Trophoblast cell (in vitro differentiated cells and primary cell): ENCODE measurements at regions not wholly inside any gene's neighbourhood (a gene's known extent, or its start where the extent isn't known, plus 50 kb on each side); places are given as distances from the start of the nearest gene placed in this dataset.
"Not testable (repeated sequence)": the region's sequence is repeated elsewhere in the genome, so short reads cannot be mapped to it uniquely, and the experiment has no call there.

Source experiments
- DNase-seq, 2 donors: peaks; one replicate each; pipeline ENCODE4 v3.0.0-alpha.2; 2016
- H2AFZ ChIP-seq: 2 replicates; pipeline ENCODE4 v1.6.1; 2013; ENCODE audit warnings: low read length, moderate library complexity, mild to moderate bottlenecking; ENCODE audit not compliant: insufficient read depth, poor library complexity
- H2AK5ac ChIP-seq: 2 replicates; pipeline ENCODE4 v1.6.1; 2013; ENCODE audit warnings: mild to moderate bottlenecking, low read length
- H2BK120ac ChIP-seq: 2 replicates; pipeline ENCODE4 v1.6.1; 2013; ENCODE audit warnings: low read length, mild to moderate bottlenecking, moderate library complexity; ENCODE audit not compliant: insufficient read depth, poor library complexity
- H2BK12ac ChIP-seq: 2 replicates; pipeline ENCODE4 v1.6.1; 2013; ENCODE audit warnings: mild to moderate bottlenecking, low read length, moderate library complexity
- H2BK5ac ChIP-seq: 2 replicates; pipeline ENCODE4 v1.6.1; 2013; ENCODE audit warnings: low read length, low read depth, moderate library complexity, mild to moderate bottlenecking; ENCODE audit not compliant: poor library complexity
- H3K14ac ChIP-seq: 2 replicates; pipeline ENCODE4 v1.6.1; 2013; ENCODE audit warnings: mild to moderate bottlenecking, low read length
- H3K18ac ChIP-seq: 2 replicates; pipeline ENCODE4 v1.6.1; 2013; ENCODE audit warnings: mild to moderate bottlenecking, low read length
- H3K23ac ChIP-seq: 2 replicates; pipeline ENCODE4 v1.6.1; 2013; ENCODE audit warnings: low read length
- H3K27ac ChIP-seq: 2 replicates; pipeline ENCODE4 v1.5.1; 2013; ENCODE audit warnings: low read depth, mild to moderate bottlenecking, inconsistent platforms, low read length, moderate library complexity
- H3K27me3 ChIP-seq: 2 replicates; pipeline ENCODE4 v1.6.1; 2013; ENCODE audit warnings: inconsistent platforms, mild to moderate bottlenecking, low read length, moderate library complexity; ENCODE audit not compliant: insufficient read depth
- H3K36me3 ChIP-seq, 2 experiments: 1 replicate in 1 of 2; 2 replicates in 1 of 2; pipeline ENCODE4 v1.6.1; 2013; ENCODE audit warnings: low read length in 2 of 2, mild to moderate bottlenecking in 2 of 2, moderate library complexity in 1 of 2; ENCODE audit not compliant: insufficient read depth in 2 of 2, control insufficient read depth in 1 of 2
- H3K4ac ChIP-seq: 2 replicates; pipeline ENCODE4 v1.6.1; 2013; ENCODE audit warnings: low read depth, mild to moderate bottlenecking, low read length, moderate library complexity
- H3K4me1 ChIP-seq, 2 experiments: 1 replicate in 1 of 2; 2 replicates in 1 of 2; pipeline ENCODE4 v1.6.1; 2013; ENCODE audit warnings: low read length in 2 of 2, mild to moderate bottlenecking in 2 of 2, moderate library complexity in 1 of 2; ENCODE audit not compliant: insufficient read depth in 2 of 2, control insufficient read depth in 1 of 2
- H3K4me2 ChIP-seq: 2 replicates; pipeline ENCODE4 v1.6.1; 2013; ENCODE audit warnings: inconsistent platforms, mild to moderate bottlenecking, low read length, moderate library complexity
- H3K4me3 ChIP-seq: 2 replicates; pipeline ENCODE4 v1.5.1; 2013; ENCODE audit warnings: mild to moderate bottlenecking, low read depth, low read length, inconsistent platforms
- H3K79me1 ChIP-seq: one replicate; pipeline ENCODE4 v1.6.1; 2013; ENCODE audit warnings: low read length
- H3K79me2 ChIP-seq: 2 replicates; pipeline ENCODE4 v1.6.1; 2013; ENCODE audit warnings: low read length, mild to moderate bottlenecking; ENCODE audit not compliant: control insufficient read depth, insufficient read depth, poor library complexity
- H3K9ac ChIP-seq: 2 replicates; pipeline ENCODE4 v1.6.1; 2013; ENCODE audit warnings: mild to moderate bottlenecking, low read length
- H3K9me3 ChIP-seq: 2 replicates; pipeline ENCODE4 v1.6.1; 2013; ENCODE audit warnings: low read depth, mild to moderate bottlenecking, control low read depth, inconsistent platforms, low read length; ENCODE audit not compliant: insufficient read depth
- H4K12ac ChIP-seq: 2 replicates; pipeline ENCODE4 v1.6.1; 2013; ENCODE audit warnings: low read depth, mild to moderate bottlenecking, low read length, moderate library complexity
- H4K8ac ChIP-seq: 2 replicates; pipeline ENCODE4 v1.6.1; 2013; ENCODE audit warnings: low read depth, mild to moderate bottlenecking, low read length, moderate library complexity
- H4K91ac ChIP-seq: one replicate; pipeline ENCODE4 v1.6.1; 2013; ENCODE audit warnings: low read depth, mild to moderate bottlenecking, low read length, moderate library complexity
- WGBS: extraction: QIAGEN DNeasy Blood & Tissue Kit; methylation state at CpG from one replicate; pipeline ENCODE4 v1.1.7; 2013; ENCODE audit warnings: missing lambda C conversion rate; ENCODE audit not compliant: insufficient read length, insufficient coverage; ENCODE audit errors: extremely low coverage; 5-methylcytosine and 5-hydroxymethylcytosine counted together

DNA sequence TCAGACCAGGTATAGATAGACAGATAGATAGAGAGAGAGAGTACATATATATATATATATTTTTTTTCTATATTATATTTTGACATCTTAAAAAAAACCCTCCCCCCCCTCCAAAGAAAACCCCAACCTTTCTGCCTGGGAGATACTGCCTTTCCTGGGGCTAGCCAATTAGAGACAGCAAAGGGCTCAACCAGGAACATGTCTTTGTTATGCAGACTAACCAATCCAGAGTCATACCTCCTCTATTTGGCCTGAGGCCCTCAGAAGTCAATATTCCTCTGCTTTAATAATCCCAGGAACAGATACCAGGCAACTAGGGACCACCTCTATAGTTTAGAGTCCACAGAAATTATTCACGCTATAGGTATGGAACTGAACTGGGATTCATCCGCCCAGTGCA, 135.6 kb upstream of the MAD2L1 start:
- Histone ChIP-seq H3K9me3 (peaks cover 4% of the 10 kb centered on the region), H2BK120ac (no peak overlapping the region), H2AFZ (no peak overlapping the region), H4K12ac (no peak overlapping the region), H3K9ac (no peak overlapping the region), H3K79me1 (no peaks in the 10 kb centered on the region), H2BK5ac (no peak overlapping the region), H3K27ac (no peak overlapping the region), H3K79me2 (no peaks in the 10 kb centered on the region), H3K4me1 (no peaks in the 10 kb centered on the region), H4K91ac (no peak overlapping the region), H3K27me3 (no peaks in the 10 kb centered on the region), H3K14ac (no peak overlapping the region), H4K8ac (no peak overlapping the region), H3K4me2 (no peak overlapping the region), H3K18ac (no peak overlapping the region), H3K4me3 (no peak overlapping the region), H2AK5ac (no peak overlapping the region), H3K36me3 (no peaks in the 10 kb centered on the region), H3K23ac (no peak overlapping the region), H2BK12ac (no peak overlapping the region), H3K4ac (no peak overlapping the region)
- DNase-seq = no peak
- no CpG with 5 or more reads among the region's 2 CpGs for WGBS

DNA sequence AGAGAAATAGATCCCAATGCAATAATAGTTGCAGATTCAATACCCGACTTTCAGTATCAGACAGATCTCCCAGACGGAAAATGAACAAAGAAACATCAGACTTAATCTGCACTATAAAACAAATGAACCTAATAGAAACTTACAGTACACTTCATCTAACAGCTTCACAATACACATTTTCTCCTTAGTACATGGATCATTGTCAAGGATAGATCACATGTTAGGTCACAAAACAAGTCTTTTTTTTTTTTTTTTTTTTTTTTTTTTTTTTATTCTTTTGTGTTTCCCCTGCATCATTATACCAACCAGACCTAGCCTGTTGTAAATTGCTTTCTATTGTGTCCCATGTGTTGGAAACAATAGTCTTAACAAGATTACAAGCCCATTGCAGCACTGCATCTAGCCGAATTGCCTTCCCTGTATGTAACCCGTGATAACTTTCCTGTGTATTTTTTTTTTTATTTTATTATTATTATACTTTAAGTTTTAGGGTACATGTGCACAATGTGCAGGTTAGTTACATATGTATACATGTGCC, 134.0 kb upstream of the MAD2L1 start:
- H2AK5ac ChIP-seq, H3K4ac ChIP-seq, H3K36me3 ChIP-seq, H3K23ac ChIP-seq, H2BK12ac ChIP-seq, H4K91ac ChIP-seq, DNase-seq, H4K8ac ChIP-seq, H2BK120ac ChIP-seq, H3K79me1 ChIP-seq, H3K9me3 ChIP-seq, H3K27ac ChIP-seq, H2AFZ ChIP-seq, H3K14ac ChIP-seq, H3K9ac ChIP-seq, H4K12ac ChIP-seq, H3K4me2 ChIP-seq, H3K4me1 ChIP-seq, H3K18ac ChIP-seq, H3K27me3 ChIP-seq, H2BK5ac ChIP-seq, H3K4me3 ChIP-seq, H3K79me2 ChIP-seq: not testable (repeated sequence)
- WGBS = no CpG with 5 or more reads among the region's 4 CpGs

DNA sequence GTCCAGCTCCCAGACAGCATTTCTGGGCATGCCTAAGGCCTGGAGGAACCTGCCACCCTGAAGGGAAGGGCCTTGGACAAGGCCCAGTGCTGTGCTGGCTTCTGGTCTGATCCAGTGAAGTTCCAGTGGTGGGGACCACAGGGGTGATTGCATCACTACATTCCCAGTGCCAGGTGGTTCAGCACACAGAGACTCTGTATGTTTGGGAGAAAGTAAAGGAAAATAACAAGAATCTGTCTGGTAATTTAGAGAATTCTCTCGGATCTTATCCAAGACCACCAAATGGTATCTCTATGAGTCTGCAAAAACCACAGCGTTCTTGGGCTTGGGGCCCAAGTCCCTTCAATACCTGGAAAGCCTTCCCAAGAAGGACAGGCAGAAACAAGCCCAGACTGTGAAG, 131.8 kb upstream of the MAD2L1 start:
- Histone ChIP-seq H2BK120ac (no peak overlapping the region), H3K9ac (no peak overlapping the region)

DNA sequence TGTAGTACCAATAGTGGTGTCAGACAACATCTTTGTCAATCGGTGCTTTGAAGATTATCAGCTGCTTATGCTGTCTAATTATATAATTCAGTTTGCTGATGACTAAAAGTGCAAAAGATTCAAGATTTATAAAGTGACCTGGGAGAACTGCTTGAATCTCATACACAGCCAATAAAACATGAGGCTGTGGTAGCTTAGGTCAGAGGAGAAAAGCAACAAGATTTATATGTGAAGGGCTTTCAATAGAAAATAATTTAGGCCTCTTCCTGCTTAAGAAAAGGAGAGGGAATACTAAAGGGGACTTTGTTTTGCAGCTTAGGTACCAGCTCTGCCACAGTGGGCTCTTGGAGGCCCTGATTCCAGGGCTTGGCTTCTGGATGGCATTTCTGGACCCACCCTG, 111.0 kb upstream of the MAD2L1 start:
- Histone ChIP-seq H3K79me1 (no peaks in the 10 kb centered on the region), H2AK5ac (no peak overlapping the region), H4K12ac (no peak overlapping the region), H3K27ac (no peak overlapping the region), H3K14ac (no peak overlapping the region), H4K91ac (no peak overlapping the region), H3K9ac (no peak overlapping the region), H2AFZ (no peak overlapping the region), H3K4me3 (no peak overlapping the region), H3K4me2 (no peak overlapping the region), H4K8ac (no peak overlapping the region), H3K36me3 (no peaks in the 10 kb centered on the region), H2BK120ac (no peak overlapping the region), H3K18ac (no peak overlapping the region), H3K4me1 (no peaks in the 10 kb centered on the region), H2BK5ac (no peak overlapping the region), H3K9me3 (no peaks in the 10 kb centered on the region), H2BK12ac (no peak overlapping the region), H3K79me2 (no peaks in the 10 kb centered on the region), H3K27me3 (no peaks in the 10 kb centered on the region), H3K4ac (no peak overlapping the region), H3K23ac (no peak overlapping the region)
- no CpG with 5 or more reads among the region's 1 CpG for WGBS
- no peak for DNase-seq

More for the DNA sequence above, 131.8 kb upstream of the MAD2L1 start:
- H4K12ac ChIP-seq = no peak overlapping the region
- H3K36me3 ChIP-seq = no peaks in the 10 kb centered on the region
- no peak overlapping the region for H3K18ac ChIP-seq
- no peak overlapping the region for H4K8ac ChIP-seq
- peaks cover 6% of the 10 kb centered on the region for H3K9me3 ChIP-seq
- H3K4me2 ChIP-seq = no peak overlapping the region
- no peak overlapping the region for H3K4me3 ChIP-seq
- no peak overlapping the region for H2BK12ac ChIP-seq
- no peak overlapping the region for H3K14ac ChIP-seq
- H3K4me1 ChIP-seq = no peaks in the 10 kb centered on the region
- H3K27ac ChIP-seq = no peak overlapping the region
- no peak overlapping the region for H2BK5ac ChIP-seq
- H3K79me1 ChIP-seq = no peaks in the 10 kb centered on the region
- H3K4ac ChIP-seq = no peak overlapping the region
- H3K23ac ChIP-seq = no peak overlapping the region
- no peak overlapping the region for H2AK5ac ChIP-seq
- DNase-seq = no peak
- no peaks in the 10 kb centered on the region for H3K79me2 ChIP-seq
- no peaks in the 10 kb centered on the region for H3K27me3 ChIP-seq
- no peak overlapping the region for H2AFZ ChIP-seq
- WGBS = no CpG with 5 or more reads among the region's 2 CpGs
- H4K91ac ChIP-seq = no peak overlapping the region
